MV-4-11 (cell line): ENCODE measurements at regions not wholly inside any gene's neighbourhood (a gene's known extent, or its start where the extent isn't known, plus 50 kb on each side); places are given as distances from the start of the nearest gene placed in this dataset.
"Not testable (repeated sequence)": the region's sequence is repeated elsewhere in the genome, so short reads cannot be mapped to it uniquely, and the experiment has no call there.

Experiments
- DNase-seq: peaks from one replicate; lab custom pipeline; 2025; lab: John Stamatoyannopoulos, UW

DNA sequence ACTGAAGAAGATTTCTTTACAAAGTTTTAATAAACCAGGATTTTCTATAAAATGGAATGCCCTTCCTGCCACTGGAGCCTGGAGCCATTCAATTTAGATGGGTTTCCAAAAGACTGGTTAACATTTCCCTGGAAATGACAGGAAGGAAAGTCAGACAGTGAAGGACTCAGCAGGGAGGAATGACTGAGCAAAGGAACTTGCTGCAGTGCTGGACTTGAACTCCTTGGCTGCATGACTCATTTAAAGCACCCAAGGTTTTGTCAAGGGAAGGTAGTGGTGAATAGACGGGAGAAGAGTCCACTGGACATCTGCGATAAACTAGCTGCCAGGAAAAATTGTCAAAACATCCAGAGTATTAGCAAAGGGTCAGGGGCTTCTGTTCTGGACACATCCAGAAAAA, 163.8 kb upstream of the SLC28A3 start:
- DNase-seq, result no peak

DNA sequence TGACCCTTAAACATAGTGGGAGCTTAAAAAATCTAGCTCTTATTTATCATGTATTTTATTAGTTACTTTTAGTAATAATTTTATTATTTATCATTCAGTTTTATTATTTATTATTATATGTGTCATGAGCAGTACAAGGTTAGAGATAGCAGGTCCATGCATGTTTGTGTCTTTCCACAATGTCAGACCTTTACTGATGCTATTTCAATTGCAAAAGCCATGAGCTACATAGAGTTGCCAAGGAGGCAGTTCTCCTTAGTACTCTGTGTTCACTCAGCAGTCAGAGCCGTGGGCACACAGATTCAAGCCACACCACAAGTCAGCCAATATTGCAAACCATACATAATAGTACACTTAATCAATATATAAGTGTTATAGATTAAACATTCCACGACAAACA, 157.9 kb upstream of the NTRK2 start:
- no peak for DNase-seq

DNA sequence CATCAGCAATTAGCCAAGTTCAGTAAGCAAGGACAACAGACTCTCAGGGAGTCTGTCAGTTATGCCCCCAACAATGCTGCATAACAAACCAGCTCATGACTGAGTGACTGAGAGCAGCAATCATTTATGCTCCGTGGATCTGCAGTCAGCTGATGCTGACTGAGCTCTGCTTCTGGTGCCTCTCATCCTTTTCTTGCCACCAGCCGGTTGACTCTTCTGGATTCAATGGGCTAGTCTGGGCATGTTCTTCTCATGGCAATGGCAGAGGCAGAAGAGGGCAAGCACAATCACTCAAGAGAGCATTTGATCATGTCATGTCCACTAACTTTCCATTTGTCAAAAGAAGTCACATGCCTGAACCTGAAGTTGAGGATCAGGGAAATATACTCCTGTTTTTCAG, 157.0 kb upstream of the NTRK2 start:
- DNase-seq, result no peak

DNA sequence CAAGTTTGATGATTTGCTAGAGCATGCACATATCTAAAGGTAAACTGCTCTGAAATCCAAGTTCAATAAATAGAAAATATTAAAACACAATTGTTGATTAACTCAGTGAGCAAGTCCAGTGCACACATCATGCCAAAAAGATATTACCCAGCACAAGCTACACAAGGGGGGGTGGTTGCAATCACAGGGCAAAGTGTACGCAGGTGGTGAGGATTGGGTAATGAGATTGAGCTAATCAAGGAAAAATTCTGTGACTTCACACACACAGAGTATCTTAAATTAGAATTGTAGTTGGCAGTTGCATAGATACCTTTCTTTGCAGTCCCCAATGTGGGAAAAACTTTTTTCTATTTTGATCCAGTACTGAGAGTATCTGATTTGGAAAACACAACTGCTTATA, 156.1 kb upstream of the NTRK2 start:
- DNase-seq, result no peak

DNA sequence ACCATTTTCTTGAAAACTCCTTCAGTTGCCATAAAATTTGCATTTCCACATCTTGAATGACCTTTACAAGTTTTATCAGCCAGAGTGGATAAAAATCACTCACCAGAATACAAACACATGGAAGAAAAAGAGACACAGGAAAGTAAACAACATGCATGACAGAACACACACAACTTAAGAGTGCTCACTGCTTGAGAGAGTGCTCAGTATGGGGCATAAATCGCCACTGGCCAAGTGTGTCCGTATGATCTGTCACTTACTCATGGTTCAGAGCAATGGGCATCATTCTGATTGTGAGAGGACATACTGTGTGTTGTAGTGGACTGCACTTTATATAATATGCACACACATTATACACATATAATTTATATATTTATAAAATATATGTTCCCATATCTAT, 155.6 kb upstream of the NTRK2 start:
- DNase-seq, result no peak

DNA sequence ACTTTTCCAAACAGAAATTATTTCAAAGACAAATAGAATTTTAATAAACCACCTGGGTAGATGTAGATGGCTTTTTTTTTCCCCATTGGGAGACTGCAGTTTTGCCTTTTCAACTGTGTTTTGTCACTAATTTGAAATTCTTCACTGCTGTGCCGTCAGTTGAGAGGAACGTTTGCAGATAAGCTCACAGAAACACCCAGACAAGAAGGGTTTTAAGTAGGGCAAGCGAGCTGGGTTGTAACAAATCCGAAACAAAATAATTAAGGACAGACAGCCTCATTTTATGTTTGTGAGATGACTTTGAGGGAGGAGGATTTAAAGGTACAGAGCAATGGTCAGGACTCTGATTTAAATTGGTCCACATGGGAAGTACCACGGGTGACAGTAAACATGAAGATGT, 155.1 kb upstream of the NTRK2 start:
- DNase-seq, result no peak

DNA sequence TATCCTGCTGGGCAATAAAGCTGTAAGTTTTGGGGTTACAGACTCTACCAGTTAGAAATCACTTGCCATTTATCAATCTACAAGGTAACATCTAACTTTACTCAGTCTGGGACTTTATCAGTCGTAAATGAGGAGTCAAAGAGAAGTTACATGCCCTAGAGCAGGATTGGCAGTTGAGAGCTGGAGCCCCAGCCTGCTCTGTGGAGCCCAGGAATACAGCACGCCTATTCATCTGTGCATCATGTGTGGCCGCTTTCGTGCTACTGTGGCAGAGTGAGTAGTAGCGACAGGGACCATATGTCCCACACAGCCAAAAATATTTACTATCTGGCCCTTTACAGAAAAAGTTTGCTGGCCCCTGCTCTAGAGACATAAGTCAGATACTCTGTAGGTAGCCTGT, 152.5 kb upstream of the NTRK2 start:
- DNase-seq, result no peak

DNA sequence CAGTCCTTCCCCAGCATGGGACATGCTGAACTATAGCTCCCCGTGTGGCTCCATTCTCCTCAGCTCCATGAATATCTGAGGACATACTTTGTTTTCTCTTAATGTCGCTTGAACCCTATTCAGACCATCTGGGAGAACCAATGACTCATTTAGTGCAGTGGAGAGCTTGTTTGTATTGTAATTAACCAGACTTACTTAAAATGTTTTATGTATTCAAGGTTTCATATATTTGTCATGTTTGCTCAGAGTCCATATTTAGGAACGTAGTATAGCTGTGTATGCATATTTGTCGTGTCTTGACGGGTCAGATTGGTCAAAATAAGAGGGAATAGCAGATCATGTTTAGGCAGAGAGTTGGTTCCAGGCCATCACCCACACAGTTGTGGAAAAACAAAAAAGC, 150.1 kb upstream of the NTRK2 start:
- DNase-seq, result no peak

DNA sequence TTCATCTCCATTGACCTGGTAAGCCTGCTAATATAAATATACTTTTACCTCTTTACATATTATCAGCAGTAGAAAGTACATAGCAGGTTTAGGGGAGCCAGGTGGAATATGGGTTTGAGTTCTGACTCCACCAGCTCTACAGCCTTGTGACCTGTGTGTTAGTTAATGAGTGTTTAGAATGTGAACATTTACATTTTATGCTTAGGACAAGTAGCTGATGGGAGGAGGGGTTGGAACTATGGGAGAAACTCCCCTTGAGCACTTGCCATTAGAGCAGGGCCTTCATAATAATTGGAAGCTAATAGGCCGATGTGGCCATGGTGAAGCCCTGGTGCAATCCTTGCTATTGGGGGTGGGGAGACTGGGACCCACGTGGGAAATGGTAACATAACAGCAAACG, 148.3 kb upstream of the NTRK2 start:
- DNase-seq, result no peak

DNA sequence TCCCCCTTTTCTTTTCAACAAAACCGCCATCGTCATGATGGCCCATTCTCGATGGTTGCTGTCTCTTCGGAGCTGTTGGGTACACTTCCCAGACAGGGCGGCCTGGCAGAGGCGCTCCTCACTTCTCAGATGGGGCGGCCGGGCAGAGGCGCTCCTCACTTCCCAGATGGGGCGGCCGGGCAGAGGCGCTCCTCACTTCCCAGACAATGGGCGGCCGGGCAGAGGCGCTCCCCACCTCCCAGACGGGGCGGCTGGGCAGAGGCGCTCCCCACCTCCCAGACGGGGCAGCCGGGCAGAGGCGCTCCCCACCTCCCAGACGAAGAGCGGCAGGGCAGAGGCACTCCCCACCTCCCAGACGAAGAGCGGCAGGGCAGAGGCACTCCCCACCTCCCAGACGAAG, 143.3 kb upstream of the NTRK2 start:
- DNase-seq, result not testable (repeated sequence)

DNA sequence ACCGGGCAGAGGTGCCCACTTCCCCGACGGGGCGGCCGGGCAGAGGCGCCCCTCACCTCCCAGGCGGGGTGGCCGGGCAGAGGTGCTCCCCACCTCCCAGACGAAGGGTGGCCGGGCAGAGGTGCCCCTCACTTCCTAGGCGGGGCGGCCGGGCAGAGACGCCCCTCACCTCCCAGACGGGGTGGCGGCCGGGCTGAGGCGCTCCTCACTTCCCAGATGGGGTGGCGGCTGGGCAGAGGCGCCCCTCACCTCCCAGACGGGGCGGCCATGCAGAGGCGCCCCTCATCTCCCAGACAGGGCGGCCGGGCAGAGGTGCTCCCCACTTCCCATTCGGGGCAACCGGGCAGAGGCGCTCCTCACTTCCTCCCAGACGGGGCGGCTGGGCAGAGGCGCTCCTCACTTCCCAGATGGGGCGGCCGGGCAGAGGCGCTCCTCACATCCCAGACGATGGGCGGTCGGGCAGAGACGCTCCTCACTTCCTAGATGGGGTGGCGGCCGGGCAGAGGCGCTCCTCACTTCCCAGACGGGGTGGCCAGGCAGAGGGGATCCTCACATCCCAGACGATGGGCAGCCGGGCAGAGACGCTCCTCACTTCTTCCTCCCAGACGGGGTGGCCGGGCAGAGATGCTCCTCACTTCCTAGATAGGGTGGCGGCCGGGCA, 142.3 kb upstream of the NTRK2 start:
- not testable (repeated sequence) for DNase-seq

DNA sequence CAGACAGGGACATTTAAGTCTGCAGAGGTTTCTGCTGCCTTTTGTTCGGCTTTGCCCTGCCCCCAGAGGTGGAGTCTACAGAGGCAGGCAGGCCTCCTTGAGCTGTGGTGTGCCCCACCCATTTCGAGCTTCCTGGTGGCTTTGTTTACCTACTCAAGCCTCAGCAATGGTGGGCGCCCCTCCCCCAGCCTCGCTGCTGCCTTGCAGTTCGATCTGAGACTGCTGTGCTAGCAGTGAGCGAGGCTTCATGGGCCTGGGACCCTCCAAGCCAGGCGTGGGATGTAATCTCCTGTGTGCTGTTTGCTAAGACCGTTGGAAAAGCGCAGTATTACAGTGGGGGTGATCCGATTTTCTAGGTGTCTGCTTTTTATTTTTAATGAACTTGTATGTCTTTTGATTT, 133.6 kb upstream of the NTRK2 start:
- not testable (repeated sequence) for DNase-seq

DNA sequence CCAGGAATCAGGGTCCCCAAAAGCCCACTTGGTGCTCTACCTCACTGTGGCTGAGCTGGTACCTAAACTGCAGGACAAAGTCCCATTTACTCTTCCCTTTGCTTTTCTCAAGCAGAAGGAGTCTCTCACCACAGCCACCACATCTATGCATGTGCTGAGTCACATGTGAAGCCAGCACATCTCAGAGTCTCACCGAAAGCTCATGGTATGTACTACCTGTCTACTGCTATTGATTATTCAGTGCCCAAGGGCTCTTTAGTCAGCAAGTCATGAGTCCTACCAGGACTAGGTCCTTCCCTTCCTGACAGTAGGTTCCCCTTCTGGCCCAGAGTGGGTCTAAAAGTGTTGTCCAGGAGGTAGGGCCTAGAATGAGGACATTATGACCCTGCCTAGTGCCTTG, 130.7 kb upstream of the NTRK2 start:
- no peak for DNase-seq

DNA sequence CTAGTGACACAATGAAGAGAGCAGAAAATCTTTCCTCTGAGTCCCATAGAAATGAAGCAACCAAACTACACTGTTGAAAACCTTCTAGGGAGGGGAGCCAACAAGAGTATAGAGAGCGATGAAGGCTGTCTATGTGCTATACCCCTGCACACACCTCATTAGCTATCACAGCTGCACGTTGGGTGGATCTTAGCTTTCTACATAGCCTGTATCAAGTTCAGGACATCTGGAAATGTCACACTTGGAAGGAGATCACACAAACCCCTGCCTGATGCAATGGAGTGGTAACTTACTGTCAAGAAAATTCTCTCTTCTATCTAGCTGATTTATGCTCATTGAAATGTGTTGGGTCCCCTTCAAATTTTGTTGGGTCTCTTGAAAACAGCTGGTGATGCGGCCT, 127.0 kb upstream of the NTRK2 start:
- DNase-seq, result no peak

DNA sequence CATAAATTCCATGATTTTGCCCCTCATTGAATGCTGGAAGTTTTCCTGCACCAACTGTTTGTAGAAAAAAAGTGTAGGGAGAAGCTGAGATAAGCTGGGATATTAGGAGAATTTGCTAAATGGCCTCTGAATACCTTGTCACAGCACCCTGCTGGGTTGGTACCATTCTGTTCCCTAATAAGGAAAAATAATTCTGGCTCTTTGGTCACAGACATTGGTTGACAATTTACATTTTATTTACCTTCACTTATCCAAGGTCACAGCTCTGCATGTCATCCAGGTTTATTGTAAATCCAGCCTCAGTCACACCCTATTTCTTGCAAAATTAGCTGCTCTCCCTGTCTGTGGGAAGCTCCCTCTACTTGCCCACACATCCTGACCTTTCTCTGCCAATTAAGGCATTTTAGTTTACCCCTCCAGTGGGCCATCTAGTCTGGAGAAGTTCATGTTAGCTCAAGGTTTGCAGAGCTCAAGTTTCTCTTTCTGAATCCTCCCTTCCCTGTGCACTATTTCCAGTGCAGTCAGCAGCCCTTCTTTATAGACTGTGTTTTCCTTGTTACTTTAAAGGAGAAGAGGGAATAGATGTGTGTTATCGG, 115.4 kb upstream of the NTRK2 start:
- no peak for DNase-seq

DNA sequence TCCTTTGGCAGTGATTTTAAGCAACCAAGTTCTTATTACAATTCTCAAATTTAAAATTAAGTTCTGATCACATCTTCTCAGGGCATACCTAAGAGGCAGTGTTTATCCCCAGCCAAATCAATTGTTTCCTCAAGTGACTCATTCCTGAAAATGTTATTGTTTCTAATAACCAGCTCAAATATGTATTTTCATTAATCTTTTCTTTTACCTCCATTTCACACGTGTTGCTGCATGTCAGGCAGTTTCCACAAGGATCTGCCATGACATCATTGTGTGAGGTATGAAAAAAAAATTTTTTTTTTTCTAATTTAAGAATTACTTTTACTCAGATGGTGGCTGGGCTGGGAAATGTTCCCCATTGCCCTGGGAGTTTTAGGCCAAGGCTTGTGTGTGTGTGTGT, 113.0 kb upstream of the NTRK2 start:
- no peak for DNase-seq

DNA sequence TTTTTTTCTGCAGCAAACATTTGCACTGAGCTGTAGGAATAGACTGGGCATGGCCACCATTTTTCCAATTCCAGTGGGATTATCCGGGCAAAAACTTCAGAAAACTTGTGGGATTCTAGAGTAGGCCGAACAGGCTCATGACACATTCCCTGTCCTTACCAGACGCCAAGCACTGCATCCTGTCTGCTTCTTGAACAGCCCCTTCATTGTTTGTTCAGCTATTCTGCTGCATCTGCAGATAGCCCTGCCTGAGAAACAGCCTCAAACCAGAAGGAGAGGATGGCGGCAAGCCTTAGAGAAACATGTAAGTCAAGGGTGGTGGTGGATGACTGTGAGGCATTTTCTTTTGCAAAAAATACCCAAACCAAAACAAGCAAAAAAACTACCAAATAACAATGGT, 111.8 kb upstream of the NTRK2 start:
- no peak for DNase-seq

DNA sequence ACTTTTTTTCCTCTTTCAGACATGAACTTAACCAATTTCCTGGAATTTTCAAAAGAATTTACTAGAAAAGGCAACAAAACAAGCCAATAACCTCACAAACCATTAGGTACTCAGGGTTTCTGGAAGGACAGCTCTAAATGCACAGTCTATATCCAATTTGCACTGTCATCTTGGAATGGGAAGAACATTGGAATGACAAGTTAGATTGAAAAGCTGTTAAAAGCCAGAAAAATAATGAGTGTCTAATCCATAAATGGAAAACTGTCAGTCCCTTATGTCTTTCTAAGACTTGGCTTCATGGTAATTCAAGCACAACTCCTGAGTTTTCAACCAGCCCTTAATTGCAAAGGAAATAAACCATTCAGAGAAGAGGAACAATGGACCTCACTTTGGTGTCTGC, 105.8 kb upstream of the NTRK2 start:
- DNase-seq, result no peak

DNA sequence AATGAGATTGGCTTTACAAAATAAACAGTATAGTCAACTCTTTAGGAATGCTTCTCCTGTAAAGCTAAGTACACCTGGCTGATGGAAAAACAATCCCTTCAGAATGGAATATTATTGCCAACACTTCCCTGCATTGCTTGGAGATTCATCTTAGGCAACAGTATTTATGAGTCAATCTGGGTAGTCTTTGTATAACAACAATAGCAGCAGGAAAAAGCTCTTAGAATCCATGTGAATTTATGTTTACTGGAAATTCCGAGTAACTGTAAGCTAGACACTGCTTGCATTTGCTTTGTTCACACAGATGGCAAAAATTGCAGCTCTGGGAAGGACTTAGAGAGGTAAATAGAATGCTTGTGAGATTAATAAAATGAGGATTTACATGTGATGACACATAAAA, 101.7 kb upstream of the NTRK2 start:
- no peak for DNase-seq

DNA sequence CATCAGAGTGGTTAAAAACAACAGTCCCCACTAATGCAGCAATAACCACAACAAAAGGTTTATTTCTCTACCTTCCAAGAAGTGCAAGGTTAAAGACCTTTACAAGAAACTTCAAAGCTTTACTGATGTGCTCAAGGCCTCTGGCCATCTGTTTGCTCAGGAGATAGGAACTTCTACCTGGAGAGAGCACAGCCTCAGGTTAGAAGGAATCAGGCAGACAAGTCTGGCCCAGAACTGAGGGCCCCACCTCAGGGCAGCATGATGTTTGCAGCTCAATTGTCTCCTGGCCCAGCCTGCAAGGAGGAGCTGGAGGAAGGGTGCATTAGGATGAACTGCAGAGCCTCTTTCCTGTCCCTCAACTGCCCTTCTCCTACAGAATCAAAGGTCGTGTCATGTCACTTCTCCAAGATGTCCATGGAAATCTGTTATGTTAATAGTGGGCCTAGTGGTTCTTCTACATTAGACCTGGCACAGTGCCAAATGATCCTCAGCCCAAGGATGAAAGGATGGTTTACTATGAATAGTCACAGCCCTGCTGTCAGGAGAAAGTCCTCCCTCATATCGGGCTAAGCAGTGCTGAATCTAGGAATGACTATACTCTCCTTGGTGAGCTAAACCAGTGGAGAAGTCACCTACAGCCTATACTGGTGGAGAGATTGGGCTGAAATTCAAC, 98.9 kb upstream of the NTRK2 start:
- no peak for DNase-seq

DNA sequence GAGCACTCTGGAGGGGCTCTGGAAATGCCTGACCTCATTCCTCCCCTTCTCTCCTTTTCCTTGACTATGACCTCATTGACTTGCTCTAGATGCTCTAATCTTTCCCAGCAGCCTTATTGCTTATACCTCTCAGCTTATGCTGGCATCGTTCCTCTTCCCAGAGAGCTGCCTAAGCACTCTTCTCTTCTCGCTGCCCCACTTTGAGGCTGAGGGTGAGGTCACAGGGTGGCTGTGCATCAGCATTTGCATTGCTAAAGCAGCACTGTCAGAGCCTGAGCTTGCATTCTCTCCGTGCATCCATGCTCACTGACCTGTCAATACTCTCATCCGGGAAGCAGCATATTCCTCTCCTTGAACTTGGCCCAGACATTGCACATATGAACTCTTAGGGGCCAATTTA, 96.4 kb upstream of the NTRK2 start:
- no peak for DNase-seq

DNA sequence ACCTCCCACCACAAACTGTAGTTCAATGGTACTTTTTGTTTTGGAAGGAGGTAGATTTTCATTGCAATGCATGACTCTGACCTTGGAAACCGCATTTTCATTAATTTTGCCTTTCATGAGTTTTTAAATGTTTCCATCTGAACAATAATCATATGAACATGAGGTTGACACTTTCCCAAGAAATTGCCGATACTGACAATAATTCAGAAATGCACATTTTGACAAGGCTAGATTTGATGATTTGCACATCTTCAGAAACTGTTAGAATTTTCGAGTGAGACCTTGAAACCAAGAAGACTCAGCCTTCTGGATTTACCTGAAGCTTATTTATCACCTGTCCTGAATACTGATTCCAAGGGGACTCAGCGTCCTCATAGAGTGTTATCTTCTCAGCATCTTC, 93.8 kb upstream of the NTRK2 start:
- DNase-seq, result no peak

DNA sequence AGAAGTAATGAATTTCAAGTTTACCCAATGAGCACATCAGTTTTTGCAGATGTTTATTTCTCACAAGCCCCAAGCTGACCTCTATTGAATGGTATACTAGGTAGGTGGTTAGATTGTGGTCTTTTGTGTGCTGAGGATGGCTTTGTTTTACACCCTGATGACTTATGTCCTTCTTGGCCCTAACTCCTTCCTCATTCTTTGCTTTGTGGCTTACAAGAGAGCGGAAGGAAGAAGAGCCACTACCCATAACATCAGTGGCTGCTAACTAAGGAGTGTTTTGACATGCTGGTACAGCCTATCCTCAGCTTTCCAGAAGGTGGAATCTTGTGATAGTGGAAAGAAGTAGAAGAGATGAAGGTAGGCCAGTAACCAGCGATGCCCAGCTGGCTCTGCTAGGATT, 85.7 kb upstream of the NTRK2 start:
- peak; percentile 80 for DNase-seq

DNA sequence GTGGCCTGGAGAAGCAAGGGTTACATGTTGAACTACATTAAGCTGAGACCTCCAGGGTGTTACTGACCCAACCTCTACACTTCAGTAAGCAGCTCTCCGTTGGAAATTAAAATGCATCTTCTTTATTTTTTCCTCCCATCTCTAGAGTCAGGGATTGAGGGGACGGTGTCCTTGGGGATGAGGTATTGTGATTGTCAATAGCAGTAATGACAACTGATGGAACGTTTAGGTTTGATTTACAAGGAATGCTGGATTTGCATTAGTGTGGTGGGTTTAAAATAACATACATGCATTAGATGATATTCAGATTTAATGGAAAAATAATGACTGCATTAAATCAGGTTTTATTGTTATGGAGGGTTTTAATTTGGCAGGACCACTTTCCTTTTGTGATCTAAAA, 82.9 kb upstream of the NTRK2 start:
- DNase-seq, result no peak
